Activated B cell treated with CpG ODN at 0.5 μM for 24 hours (primary cell): ENCODE measurements at regions not wholly inside any gene's neighbourhood (a gene's known extent, or its start where the extent isn't known, plus 50 kb on each side); places are given as distances from the start of the nearest gene placed in this dataset.
A peak's percentile ranks its signal among the peaks of the same experiment; 100 is the strongest.

Source experiments
- ATAC-seq: fragments of 200-7000 bp; cut with Tn5 transposase; one replicate; pipeline ENCODE4 v1.10.0; 2021; ENCODE audit warnings: low read depth, mild to moderate bottlenecking, moderate library complexity
- CTCF ChIA-PET: fragments of 350-600 bp; sonication (Branson Sonifier 250); formaldehyde crosslinking; loops from one replicate; lab custom pipeline; 2021; ENCODE audit warnings: antibody characterized with exemption; lab: Charles Lee
- POLR2A ChIA-PET: fragments of 350-600 bp; sonication (Branson Sonifier 250); formaldehyde crosslinking; loops from one replicate; lab custom pipeline; 2021; ENCODE audit warnings: antibody characterized with exemption; lab: Charles Lee
- DNase-seq: peaks from one replicate; pipeline ENCODE4 v3.0.0; 2022
- H3K27ac Mint-ChIP-seq: one replicate; pipeline ENCODE4 v1.8.0; 2020; ENCODE audit warnings: mixed read lengths
- H3K27me3 Mint-ChIP-seq: one replicate; pipeline ENCODE4 v1.8.0; 2021; ENCODE audit warnings: mixed read lengths
- H3K36me3 Mint-ChIP-seq: one replicate; pipeline ENCODE4 v1.8.0; 2021; ENCODE audit warnings: low read depth, mixed read lengths
- H3K4me1 Mint-ChIP-seq: one replicate; pipeline ENCODE4 v1.8.0; 2021; ENCODE audit warnings: mixed read lengths
- H3K4me3 Mint-ChIP-seq: one replicate; pipeline ENCODE4 v1.8.0; 2020; ENCODE audit warnings: mild to moderate bottlenecking, mixed read lengths
- H3K9me3 Mint-ChIP-seq: one replicate; pipeline ENCODE4 v1.8.0; 2020; ENCODE audit warnings: mixed read lengths
- CTCF ChIP-seq: fragments of 200-600 bp; IDR thresholded peaks from one replicate; pipeline ENCODE4 v1.8.0; 2022; ENCODE audit warnings: antibody characterized with exemption, mild to moderate bottlenecking
- intact Hi-C: fragments of 100-400 bp; cut with micrococcal nuclease; formaldehyde crosslinking; loops from one replicate; pipeline ENCODE4 v1.15.1; 2024

GRCh38 chr7:117995850-117996650 is 122.8 kb upstream of the CTTNBP2 start:
- intact Hi-C loops, result no loop called here
- Mint-ChIP-seq H3K9me3 (no peaks in the 10 kb centered on the region), H3K27me3 (no peaks in the 10 kb centered on the region), H3K36me3 (no peaks in the 10 kb centered on the region), H3K4me1 (peaks cover 8% of the 10 kb centered on the region), H3K4me3 (no peak overlapping the region), H3K27ac (peak overlapping the region; percentile 1)
- ChIA-PET CTCF (no interaction called here), POLR2A (no interaction called here)
- no peak for DNase-seq
- no peak for ATAC-seq
- TF ChIP-seq CTCF, result no peak

GRCh38 chr7:117997862-117998825 is 124.9 kb upstream of the CTTNBP2 start:
- POLR2A ChIA-PET, result no interaction called here
- intact Hi-C loops, result no loop called here
- Mint-ChIP-seq H3K27me3 (no peaks in the 10 kb centered on the region), H3K4me1 (peaks cover 8% of the 10 kb centered on the region), H3K27ac (no peak overlapping the region), H3K4me3 (no peak overlapping the region), H3K36me3 (no peaks in the 10 kb centered on the region), H3K9me3 (no peaks in the 10 kb centered on the region)
- TF ChIP-seq CTCF, result no peak
- CTCF ChIA-PET, result no interaction called here
- no peak for ATAC-seq
- no peak for DNase-seq

GRCh38 chr7:118000480-118001202 is 127.4 kb upstream of the CTTNBP2 start:
- peaks cover 6% of the 10 kb centered on the region for H3K4me1 Mint-ChIP-seq
- TF ChIP-seq CTCF, result no peak
- ATAC-seq (no peak), DNase-seq (no peak)
- ChIA-PET POLR2A (no interaction called here), CTCF (no interaction called here)
- H3K4me3 Mint-ChIP-seq, result no peak overlapping the region
- intact Hi-C loops, result no loop called here
- no peak overlapping the region for H3K27ac Mint-ChIP-seq
- peaks cover 2% of the 10 kb centered on the region for H3K27me3 Mint-ChIP-seq
- H3K36me3 Mint-ChIP-seq, result no peaks in the 10 kb centered on the region
- no peaks in the 10 kb centered on the region for H3K9me3 Mint-ChIP-seq

GRCh38 chr7:118003476-118003875 is 130.2 kb upstream of the CTTNBP2 start:
- intact Hi-C loops, result no loop called here
- no peak overlapping the region for H3K27ac Mint-ChIP-seq
- no peak for ATAC-seq
- no peak for TF ChIP-seq CTCF
- CTCF ChIA-PET, result no interaction called here
- H3K9me3 Mint-ChIP-seq, result no peaks in the 10 kb centered on the region
- DNase-seq, result no peak
- H3K4me3 Mint-ChIP-seq, result no peak overlapping the region
- no peaks in the 10 kb centered on the region for H3K4me1 Mint-ChIP-seq
- H3K36me3 Mint-ChIP-seq, result no peaks in the 10 kb centered on the region
- H3K27me3 Mint-ChIP-seq, result peaks cover 2% of the 10 kb centered on the region
- POLR2A ChIA-PET, result no interaction called here

GRCh38 chr7:118005026-118005425 is 131.8 kb upstream of the CTTNBP2 start:
- H3K27me3 Mint-ChIP-seq, result peaks cover 2% of the 10 kb centered on the region
- intact Hi-C loops, result no loop called here
- TF ChIP-seq CTCF, result no peak
- POLR2A ChIA-PET, result no interaction called here
- CTCF ChIA-PET, result no interaction called here
- no peak overlapping the region for H3K4me3 Mint-ChIP-seq
- H3K36me3 Mint-ChIP-seq, result no peaks in the 10 kb centered on the region
- ATAC-seq (no peak), DNase-seq (no peak)
- no peaks in the 10 kb centered on the region for H3K9me3 Mint-ChIP-seq
- H3K4me1 Mint-ChIP-seq, result no peaks in the 10 kb centered on the region
- no peak overlapping the region for H3K27ac Mint-ChIP-seq
